GM21360 (cell line): ENCODE measurements at regions not wholly inside any gene's neighbourhood (a gene's known extent, or its start where the extent isn't known, plus 50 kb on each side); places are given as distances from the start of the nearest gene placed in this dataset.

Experiments used
- ATAC-seq: cut with Tn5 transposase; IDR thresholded peaks from one replicate; pipeline ENCODE4 v1.9.1; 2021; ENCODE audit warnings: mild to moderate bottlenecking, moderate library complexity; ENCODE audit not compliant: unreplicated experiment

- no peak for ATAC-seq
Observed at GRCh38 chr6:40313582-40313981, 273.6 kb downstream of the LRFN2 start.

DNA sequence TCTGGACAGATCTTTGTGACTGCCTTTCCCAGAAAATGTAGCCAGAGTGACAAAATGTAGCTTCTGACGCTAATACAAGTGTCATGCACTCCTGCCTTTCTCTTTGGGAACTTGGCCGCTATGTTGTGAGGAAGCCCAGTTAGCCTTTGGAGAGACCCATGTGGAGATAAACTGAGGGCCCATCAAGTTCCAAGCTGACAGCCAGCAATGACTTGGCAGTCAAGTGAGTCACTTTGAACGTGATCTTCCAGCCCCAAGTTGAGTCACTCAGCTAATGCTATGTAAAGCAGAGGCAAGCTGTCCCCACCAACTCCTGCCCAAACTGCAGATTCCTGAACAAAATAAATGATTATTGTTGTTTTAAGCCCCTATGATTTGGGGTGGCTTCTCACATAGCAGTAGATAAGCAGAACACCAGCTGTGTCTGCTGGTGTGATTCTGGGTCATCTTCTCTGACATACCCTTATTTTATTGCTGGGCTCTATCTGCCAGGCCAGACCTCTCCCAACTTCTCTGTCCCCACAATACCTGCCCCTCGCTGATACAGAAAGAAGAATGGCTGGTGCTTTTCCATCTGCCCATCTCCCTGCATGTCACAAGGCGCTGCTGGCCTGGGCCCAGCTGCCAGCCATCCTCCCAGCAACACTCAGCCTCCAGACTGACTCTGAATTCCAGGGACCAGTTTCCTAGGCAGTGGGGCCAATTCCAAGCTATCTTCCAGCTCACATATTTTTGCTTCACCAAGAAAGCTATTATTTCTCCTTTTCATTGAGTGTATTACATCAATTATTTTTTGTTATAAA is 274.8 kb downstream of the LRFN2 start:
- ATAC-seq = no peak

DNA sequence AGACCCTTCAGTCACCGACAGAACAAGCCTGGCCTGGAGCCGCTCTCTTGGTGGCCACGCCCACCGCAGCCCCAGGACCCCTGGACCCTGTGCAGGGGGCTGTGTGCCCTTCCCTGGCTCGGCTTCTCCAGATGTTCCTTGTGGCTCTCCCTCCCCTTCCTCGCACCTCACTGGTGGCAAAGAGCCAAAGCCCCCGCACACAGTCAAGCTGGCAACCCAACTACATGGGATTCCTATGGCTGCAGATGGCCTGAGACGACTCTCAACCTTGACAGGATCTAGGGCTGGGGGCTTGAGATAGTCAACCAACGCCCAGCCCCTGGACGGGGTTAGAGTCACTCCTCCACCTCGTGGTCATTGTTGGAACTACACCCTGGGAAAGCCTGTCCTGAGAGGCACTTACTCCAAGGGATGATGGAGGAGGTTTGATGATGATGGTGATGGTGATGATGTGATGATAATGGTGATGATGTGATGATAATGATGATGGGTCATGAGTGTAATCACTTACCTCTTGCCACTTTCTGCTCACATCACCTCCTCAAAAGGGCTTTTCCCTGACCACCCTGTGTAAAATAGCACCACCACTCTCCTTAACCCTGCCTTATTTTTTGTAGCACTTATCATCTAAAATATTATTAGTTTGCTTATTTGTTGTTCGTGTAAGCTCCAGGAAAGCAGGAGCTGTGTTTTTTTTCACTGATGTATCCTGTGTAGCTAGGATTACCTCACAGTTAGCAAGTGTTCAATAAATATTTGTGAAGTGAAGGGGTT is 278.4 kb downstream of the LRFN2 start:
- no peak for ATAC-seq

GRCh38 chr6:40307712-40308111 is 279.5 kb downstream of the LRFN2 start:
- ATAC-seq = no peak

GRCh38 chr6:40302856-40303454 is 284.2 kb downstream of the LRFN2 start:
- no peak for ATAC-seq

DNA sequence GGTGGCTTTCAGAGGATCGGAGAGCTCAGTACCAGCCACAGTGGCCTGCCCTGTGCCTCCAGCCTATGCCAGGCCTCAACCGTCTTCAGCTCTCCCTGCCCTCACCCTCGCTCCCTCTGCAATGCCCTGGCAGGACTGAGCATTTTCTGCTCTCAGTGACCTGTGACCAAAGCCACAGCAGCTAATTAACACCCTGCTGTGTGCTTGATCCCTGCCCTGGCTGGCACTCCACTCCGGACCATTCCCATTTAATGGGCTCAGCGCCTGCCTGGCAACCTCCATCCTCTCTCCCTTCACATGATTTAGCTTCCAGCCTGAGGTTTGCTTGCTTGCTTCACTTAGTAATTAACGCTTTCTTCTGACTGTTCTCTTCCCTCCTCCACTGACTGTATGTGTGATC is 287.5 kb downstream of the LRFN2 start:
- ATAC-seq = no peak

DNA sequence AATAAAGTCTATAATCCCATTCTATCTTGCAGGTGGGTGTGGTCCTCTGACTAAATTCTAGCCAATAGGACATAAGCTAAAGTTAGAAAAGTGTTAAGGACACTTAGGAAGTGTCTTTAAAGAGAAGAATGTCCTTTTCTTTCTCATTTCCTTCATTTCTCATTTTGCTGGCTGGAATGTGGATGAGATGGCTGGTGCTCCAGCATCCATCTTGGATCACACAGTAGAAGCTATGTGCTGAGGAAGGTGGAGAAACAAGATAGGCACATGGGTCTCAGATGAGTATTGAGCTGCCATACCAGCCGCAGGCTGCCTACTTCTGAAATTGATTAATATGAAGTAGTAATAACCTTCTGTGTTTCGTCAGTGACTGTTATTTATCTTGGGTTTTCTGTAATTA is 289.0 kb downstream of the LRFN2 start:
- no peak for ATAC-seq

DNA sequence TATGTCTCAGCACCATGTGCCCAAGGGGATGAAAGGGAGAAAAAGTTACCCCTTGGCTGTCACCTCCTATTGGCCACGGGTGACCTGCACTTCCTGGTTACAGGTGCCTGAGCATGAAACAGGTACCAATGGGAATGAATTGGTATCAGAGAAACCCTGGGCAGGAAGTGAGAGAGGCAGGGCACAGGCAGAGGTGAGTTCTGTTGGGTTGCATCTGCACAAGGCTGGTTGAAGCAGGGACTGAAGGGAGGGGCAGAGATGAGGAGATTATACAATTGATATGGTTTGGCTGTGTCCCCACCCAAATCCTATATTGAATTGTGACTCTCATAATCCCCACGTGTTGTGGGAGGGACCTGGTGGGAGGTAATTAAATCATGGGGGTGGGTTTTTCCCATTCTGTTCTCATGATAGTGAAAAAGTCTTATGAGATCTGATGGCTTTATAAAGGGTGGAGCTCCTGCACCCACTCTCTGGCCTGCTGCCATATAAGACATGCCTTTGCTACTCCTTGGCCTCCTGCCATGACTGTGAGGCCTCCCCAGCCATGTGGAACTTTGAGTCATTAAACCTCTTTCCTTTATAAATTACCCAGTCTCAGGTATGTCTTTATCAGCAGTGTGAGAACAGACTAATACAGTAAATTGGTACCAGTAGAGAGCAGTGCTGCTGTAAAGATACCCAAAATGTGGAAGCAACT is 291.8 kb downstream of the LRFN2 start:
- ATAC-seq = no peak

DNA sequence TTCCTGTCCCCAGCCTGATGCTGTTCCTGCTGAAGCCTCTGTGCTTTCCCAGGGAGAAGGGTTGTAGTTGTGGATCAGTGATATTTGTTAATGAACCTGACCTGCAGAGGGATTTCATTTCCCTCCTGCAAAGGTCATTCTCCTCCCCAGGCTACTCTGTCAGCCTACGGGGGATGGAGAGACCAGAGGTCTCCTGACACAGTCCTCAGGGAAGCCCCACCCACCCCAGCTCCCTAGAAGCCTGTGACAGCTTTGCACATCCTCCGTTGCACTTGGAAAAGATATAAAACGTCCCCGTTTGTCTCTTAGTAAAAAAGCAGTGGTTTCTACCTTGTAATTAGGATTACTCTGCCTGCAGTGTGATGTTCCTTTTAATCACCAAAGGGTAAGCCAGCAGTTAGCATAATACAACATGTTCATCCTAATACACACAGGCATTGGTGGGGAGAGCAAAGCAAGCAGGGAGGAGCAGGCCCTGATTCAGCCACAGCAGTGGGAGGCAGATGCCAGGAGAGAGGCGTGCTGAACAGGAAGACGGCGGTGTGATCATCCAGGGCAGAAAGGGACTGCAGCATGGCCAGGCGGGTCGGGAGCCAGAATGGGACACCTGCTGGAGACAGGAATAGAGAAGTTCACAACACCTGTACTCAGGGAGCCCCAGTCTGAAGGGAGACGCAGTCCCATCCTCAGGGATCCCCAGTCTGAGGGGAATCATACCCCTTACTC is 293.5 kb downstream of the LRFN2 start:
- no peak for ATAC-seq

DNA sequence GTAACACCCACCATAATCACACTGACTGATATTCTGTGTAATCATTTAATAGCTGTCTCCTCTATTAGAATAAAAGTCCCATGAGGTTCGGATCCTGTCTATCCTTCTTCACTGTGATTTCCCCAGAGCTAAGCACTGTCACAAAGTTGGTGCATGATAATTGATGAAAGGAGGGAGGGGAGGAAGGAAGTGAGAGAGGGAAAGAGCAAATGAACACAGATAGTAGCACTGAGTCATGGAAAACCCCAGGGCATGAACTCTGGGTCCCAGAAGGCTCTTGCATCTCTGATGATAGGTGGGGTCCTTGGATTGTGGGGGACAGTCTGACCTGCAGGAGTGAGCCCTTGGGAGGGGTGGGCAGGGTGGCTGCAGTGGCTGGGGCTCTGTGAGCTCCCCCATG is 294.1 kb downstream of the LRFN2 start:
- ATAC-seq = no peak

- ATAC-seq = no peak
Observed at GRCh38 chr6:40290816-40291215, 296.3 kb downstream of the LRFN2 start.

- ATAC-seq = no peak
Observed at GRCh38 chr6:40288919-40289318, 298.2 kb downstream of the LRFN2 start.

DNA sequence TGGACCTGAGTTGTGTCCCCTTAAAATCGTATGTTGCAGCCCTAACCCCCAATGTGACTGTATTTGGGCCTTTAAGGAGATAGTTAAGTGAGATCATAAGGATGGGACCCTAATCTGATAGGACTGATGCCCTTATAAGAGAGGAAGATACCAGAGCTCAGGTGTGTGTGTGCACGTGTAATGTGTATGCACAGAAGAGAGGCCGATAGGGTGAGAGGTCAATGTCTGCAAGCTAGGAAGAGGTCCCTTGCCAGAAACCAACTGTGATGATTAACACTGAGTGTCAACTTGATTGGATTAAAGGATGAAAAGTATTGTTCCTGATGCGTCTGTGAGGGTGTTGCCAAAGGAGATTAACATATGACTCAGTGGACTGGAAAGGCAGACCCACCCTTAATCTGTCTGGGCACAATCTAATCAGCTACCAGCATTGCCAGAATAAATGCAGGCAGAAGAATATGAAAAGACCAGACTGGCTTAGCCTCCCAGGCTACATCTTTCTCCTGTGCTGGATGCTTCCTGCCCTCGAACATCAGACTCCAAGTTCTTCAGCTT is 299.8 kb downstream of the LRFN2 start:
- ATAC-seq = no peak

- no peak for ATAC-seq
Observed at GRCh38 chr6:40286721-40287120, 300.4 kb downstream of the LRFN2 start.

DNA sequence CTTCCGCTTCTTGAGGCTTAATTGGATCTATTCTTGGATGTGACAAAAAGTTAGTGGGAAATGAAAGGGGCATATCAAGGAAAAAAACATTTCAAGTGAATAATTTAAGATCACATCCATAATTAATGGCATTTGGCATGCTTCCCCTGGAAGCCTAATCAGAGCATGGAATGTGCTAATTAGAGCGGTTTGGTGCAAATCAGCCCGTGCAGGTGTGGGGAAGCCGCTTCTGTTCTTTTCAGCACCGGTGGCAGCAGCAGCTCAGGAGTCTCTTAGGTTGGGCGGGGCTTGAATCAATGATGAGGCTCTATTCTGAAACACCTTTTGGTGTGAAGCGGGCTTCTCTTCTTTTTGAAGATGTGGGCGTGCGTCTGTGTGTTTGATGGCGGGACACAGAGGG is 301.2 kb downstream of the LRFN2 start:
- no peak for ATAC-seq

DNA sequence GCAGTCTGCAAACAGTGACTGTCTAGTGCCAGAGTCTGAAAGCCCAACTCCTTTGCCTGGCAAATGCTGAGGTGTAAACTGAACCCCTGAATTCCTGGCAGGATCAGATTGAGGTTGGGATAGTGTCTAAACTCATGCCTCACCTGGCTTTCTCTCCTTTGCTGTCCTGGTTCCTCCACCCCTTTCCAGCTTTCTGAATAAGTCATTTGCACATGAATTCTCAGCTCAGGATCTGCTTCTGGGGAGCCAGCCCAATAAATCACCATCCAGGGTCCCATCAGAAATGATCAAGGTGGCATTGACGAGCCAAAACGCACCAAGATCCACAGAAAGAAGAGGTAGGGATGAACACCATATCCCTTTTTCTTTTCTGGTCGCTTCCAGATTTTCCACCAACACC is 301.6 kb downstream of the LRFN2 start:
- ATAC-seq = no peak

DNA sequence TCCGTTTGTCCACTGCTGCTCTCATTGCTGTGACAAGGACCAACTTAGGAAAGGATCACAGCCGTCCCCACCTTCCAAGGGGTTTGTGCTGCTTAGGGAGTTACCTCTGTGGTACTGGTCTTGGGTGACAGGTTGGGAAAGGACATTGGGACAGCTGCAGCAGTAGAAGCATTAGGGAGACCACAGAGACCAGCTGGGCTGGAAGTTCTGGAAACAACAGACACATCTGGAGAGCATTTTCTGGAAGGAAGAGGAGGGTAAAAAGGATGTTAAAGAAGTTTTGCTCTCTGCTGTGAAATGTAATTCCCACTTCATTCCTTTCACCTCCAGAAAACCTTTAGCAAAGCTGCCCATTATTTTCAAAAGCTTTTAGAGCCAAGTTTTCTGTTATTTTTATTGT is 304.2 kb downstream of the LRFN2 start:
- no peak for ATAC-seq

- no peak for ATAC-seq
Observed at GRCh38 chr6:40281402-40281801, 305.8 kb downstream of the LRFN2 start.

DNA sequence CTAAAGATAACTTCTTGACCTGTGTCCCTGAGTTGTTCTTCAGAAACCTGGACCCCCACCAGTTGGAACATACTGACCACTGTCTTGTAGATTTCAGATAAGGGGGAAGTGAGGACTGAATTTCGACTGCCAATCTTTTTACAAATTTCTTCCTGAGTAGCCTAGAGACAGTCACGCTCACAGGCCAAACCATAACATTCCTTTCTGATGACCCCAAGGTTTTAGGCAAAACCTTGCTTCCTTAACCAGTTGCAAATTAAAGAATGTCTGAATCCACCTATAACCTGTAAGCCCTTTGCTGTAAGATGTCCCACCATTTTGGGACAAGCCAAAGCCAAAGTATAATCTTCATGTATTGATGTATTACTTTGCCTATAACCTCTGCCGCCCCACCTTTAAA is 306.9 kb downstream of the LRFN2 start:
- ATAC-seq = no peak

GRCh38 chr6:40276141-40276540 is 311.0 kb downstream of the LRFN2 start:
- ATAC-seq = no peak
